ENCODE measurements at regions not wholly inside any gene's neighbourhood (a gene's known extent, or its start where the extent isn't known, plus 50 kb on each side); places are given as distances from the start of the nearest gene placed in this dataset.

DNA sequence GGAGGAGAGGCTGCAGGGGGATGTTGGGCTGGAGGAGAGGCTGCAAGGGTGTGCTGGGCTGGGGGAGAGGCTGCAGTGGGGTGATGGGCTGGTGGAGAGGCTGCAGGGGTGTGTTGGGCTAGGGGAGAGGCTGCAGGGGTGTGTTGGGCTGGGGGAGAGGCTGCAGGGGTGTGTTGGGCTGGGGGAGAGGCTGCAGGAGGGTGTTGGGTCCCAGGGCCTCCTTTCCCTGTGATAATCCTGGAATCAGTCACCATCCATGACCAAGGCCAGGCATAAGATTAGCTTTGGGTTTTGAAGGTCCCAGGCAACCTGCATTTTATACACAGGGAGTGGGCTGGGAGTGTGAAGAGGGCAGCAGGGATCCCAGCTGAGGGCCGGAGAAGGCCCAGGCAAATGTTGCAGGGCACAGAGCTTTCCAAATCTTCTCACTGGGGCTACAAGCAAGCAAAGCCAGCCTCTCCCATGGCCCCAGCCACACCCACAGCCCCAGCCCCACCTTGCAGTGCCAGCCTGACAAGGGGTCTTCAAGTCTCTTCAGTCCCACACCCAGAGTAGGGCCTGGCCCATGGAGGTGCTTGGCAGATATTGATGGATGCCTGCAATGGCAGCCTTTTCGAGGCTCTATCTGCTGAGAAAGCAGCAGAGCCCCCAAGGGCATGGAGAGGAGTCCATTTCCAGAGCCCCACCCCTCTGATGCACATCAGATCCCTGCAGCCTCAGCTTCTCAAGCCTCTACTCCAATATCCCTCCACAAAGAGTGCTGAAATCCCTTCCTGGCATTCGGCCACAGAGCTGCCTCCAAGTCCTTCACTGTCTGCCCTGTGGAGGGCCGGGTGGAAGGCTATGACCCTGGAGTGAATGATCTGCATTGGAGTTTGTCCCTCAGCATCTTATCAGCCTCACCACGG, 50.3 kb upstream of the GLI2 start:
- DNase-seq, result no peak

All from amniotic stem cell (primary cell).